ENCODE measurements at regions not wholly inside any gene's neighbourhood (a gene's known extent, or its start where the extent isn't known, plus 50 kb on each side); places are given as distances from the start of the nearest gene placed in this dataset.

- no peak overlapping the region for H3K4me3 ChIP-seq (ENCODE audit: low read depth, low read length)
- TF ChIP-seq CTCF (IDR thresholded peaks at IDR 0.05; ENCODE audit: low read depth, low read length), result no peak
Measured at GRCh38 chr4:147366164-147366563, 114.7 kb upstream of the EDNRA start.

DNA sequence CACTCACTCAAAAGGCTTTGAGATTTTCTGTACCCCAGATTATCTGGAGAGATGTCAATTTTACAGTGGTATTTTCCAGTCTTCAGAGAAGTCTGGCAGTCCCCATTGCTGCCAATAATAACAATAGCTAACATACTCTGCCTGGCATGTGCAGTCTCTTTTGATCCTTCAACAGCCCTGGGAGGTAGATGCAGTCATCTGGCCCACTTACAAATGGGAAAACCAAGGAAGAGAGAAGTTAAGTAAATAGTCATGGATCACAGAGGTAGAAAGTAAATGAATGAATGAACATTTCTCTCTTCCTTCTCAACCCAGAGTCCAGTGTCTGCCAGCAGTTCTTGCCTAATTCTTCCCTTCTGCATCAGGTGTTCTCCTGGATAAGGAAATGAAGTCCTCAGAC, 113.0 kb upstream of the EDNRA start:
- no peak for TF ChIP-seq CTCF (IDR thresholded peaks at IDR 0.05; ENCODE audit: low read depth, low read length)
- no peak overlapping the region for H3K4me3 ChIP-seq (ENCODE audit: low read depth, low read length)

GRCh38 chr4:147368948-147369347, 111.9 kb upstream of the EDNRA start:
- TF ChIP-seq CTCF (IDR thresholded peaks at IDR 0.05; ENCODE audit: low read depth, low read length), result no peak
- no peak overlapping the region for H3K4me3 ChIP-seq (ENCODE audit: low read depth, low read length)

DNA sequence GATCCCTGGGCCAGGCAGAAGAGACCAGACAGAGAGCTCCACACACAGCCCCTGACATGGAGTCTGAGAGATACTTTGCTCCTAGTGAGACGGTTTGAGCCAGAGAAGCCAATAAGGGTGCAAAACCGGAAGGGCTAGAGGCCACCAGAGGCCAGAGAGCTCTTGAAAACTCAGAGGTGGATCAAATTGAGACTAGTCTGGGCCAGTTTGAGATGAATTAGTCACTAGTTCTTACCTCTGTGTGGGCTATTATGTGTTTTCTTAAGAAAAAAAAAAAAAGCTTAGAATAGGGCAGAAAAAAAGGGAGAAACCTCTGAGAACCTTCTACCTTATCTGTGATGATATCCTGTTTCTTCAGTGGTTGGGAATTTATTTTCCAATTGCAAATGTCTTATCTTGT, 110.4 kb upstream of the EDNRA start:
- TF ChIP-seq CTCF (IDR thresholded peaks at IDR 0.05; ENCODE audit: low read depth, low read length), result no peak
- no peak overlapping the region for H3K4me3 ChIP-seq (ENCODE audit: low read depth, low read length)

DNA sequence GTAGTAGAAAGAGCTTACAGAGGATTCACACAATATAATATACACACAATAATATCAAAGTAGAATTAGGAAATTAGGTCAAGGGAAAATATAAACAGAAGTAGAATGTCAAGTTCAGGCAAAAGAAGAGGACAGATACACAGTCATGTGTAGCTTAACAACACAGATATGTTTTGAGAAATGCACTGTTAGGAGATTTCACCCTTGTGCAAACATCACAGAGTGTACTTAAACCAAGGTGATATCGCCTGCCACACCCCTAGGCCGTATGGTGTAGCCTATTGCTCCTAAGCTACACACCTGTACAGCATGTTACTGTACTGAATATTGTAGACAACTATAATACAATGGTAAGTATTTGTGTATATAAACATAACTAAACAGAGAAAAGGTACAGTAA, 110.0 kb upstream of the EDNRA start:
- TF ChIP-seq CTCF (IDR thresholded peaks at IDR 0.05; ENCODE audit: low read depth, low read length), result no peak
- H3K4me3 ChIP-seq (ENCODE audit: low read depth, low read length), result no peak overlapping the region

DNA sequence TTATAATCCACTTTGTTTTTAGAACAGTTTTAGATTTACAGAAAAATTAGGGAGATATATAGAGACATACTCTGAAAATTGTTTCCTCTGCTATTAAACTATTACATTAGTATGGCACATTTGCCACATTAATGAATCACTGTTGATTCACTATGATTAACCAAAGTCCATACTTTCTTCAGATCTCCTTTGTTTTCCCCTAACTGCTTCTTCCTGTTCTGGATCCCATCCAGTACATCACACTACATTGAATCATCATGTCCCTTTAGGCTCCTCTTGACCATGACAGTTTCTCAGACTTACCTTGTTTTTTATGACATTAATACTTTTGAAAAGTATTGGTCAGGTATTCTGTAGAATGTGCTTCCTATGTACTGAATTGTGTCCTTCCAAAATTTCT, 109.2 kb upstream of the EDNRA start:
- TF ChIP-seq CTCF (IDR thresholded peaks at IDR 0.05; ENCODE audit: low read depth, low read length), result no peak

DNA sequence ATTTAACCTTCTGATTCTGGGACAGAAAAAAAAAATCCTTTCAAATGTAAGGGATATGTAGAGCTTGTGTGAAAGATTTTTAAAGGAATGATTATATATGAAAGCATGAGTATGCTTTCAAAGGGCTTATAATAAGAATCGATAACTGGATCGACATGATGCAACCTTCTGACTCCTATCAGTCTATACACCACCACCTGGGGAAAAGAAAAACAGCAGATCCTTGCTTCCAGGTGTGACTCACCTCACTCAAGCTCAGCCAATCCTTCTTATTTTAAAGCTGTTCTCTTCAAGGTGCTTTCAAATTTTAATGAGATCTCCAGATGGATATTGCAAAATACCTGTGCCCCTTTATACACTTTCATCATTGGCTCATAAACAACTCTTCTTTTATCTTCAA, 102.1 kb upstream of the EDNRA start:
- TF ChIP-seq CTCF (IDR thresholded peaks at IDR 0.05; ENCODE audit: low read depth, low read length), result no peak
- no peak overlapping the region for H3K4me3 ChIP-seq (ENCODE audit: low read depth, low read length)

More for the DNA sequence above, 109.2 kb upstream of the EDNRA start:
- H3K4me3 ChIP-seq (ENCODE audit: low read depth, low read length), result no peak overlapping the region
